ENCODE measurements at regions not wholly inside any gene's neighbourhood (a gene's known extent, or its start where the extent isn't known, plus 50 kb on each side); places are given as distances from the start of the nearest gene placed in this dataset.

DNA sequence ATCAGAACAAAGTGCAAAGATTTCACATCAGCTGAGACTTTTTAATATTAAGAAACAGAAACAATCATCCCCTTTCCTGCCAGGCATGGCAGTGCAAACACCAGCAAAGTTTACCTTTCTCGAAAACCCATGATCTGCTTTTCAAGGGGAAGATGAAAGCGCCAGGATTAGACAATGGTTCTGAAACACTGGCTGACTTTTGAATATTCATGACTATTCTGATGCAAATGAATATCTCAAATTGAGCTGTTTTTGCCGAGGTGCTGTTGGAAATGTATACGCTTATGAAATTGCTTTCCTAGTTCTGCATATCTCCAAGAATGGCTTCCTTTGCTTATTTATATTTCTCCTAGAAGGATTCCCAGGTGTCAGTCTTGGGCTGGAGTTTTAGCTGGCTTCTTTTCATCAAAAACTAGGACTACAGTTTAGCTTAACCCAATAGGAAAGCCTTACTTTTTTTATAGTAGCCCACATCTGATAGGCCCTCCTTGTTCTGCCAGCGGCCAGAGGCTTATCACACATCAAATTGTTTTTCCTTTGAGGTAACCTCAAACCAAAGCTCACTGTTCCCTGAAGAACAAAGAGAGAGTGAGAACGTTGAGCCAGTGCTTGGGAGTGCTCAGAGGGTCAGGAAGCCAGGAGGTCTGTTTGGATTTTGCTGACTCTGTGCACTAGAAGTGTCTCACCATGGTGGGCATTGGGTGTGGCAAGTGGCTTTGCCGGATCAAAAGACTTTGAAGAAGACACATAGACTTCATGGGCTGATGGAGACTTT, 74.0 kb upstream of the PLCL2 start:
- TF ChIP-seq, protein P1, sequence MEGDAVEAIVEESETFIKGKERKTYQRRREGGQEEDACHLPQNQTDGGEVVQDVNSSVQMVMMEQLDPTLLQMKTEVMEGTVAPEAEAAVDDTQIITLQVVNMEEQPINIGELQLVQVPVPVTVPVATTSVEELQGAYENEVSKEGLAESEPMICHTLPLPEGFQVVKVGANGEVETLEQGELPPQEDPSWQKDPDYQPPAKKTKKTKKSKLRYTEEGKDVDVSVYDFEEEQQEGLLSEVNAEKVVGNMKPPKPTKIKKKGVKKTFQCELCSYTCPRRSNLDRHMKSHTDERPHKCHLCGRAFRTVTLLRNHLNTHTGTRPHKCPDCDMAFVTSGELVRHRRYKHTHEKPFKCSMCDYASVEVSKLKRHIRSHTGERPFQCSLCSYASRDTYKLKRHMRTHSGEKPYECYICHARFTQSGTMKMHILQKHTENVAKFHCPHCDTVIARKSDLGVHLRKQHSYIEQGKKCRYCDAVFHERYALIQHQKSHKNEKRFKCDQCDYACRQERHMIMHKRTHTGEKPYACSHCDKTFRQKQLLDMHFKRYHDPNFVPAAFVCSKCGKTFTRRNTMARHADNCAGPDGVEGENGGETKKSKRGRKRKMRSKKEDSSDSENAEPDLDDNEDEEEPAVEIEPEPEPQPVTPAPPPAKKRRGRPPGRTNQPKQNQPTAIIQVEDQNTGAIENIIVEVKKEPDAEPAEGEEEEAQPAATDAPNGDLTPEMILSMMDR (IDR thresholded peaks at IDR 0.05; ENCODE audit: low read depth, low read length, missing control alignments): no peak
- no peak for DNase-seq (ENCODE audit: extremely low read depth, low read depth)
- H3K4me3 ChIP-seq (replicated peaks; ENCODE audit: low read depth, low read length): no peak overlapping the region

DNA sequence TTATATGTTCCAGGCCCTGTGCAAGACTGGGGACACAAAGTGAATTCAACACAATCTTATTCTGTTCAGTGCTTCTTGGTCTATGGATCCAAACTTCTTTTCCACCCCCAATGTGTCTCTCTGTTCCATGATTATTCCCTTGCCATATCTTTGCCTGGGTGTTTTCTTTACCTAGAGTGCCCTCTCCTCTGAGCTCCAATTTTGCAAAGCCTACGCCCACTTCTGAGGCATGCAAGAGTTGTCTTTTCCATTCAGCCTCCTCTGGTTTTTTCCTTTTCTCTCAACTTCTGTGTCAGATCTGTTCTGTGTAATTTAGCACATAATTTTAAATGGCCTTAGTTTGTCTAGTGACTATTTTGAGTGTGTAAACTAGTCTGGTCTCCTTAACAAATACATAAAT, 72.8 kb upstream of the PLCL2 start:
- H3K4me3 ChIP-seq (replicated peaks; ENCODE audit: low read depth, low read length): no peak overlapping the region
- TF ChIP-seq, protein P1 (IDR thresholded peaks at IDR 0.05; ENCODE audit: low read depth, low read length, missing control alignments): no peak
- DNase-seq (ENCODE audit: extremely low read depth, low read depth): no peak

DNA sequence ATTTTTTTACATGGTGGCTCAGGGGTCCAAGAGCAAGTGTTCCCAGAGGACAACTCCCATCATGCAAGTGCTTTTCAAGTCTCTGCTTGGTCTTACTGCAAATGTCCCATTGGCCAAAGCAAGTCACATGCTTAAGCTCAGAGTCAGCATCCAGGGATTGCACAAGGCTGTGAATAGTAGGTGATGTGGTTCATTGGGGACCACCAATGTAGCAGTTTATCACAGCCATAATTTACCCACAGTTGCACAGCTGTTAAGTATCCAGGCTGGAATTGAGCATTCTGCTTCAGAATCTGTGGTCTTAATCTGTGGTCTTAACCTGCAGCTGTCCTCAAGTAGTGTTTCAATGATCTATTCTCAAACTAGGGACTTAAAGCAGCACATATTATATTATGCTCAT, 71.4 kb upstream of the PLCL2 start:
- TF ChIP-seq, protein P1 (IDR thresholded peaks at IDR 0.05; ENCODE audit: low read depth, low read length, missing control alignments): no peak
- no peak overlapping the region for H3K4me3 ChIP-seq (replicated peaks; ENCODE audit: low read depth, low read length)
- DNase-seq (ENCODE audit: extremely low read depth, low read depth): no peak

DNA sequence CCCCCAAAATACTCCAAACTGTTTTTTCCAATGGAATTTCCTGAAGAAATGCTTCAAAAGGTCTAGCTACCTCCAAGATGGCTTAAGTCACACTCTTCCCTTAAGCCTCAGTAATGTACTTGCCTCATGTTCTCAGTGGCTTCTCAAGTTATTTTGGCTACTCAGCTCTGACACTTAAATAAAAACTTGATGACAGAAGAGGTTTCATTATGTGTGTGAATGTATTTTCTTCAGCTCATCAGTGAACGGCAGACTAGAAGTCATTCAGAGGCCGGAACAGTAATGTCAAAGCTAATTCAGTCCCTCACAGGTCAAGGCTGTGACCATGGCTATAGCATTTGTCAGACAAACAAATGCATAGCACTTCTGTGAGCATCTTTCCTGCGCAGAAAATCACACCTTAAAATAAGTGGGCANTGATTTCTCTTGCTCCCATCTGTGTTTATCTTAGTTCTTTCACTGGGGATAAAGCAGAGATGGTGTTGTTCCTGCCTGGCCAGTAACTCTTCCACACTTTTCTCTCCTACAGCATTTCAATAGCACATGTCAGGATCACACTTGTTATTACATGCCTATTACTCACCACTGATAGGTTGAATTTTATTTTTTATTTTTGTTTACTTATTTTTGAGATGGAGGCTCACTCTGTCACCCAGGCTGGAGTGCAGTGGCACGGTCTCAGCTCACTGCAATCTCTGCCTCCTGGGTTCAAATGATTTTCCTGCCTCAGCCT, 68.5 kb upstream of the PLCL2 start:
- DNase-seq (ENCODE audit: extremely low read depth, low read depth): no peak

DNA sequence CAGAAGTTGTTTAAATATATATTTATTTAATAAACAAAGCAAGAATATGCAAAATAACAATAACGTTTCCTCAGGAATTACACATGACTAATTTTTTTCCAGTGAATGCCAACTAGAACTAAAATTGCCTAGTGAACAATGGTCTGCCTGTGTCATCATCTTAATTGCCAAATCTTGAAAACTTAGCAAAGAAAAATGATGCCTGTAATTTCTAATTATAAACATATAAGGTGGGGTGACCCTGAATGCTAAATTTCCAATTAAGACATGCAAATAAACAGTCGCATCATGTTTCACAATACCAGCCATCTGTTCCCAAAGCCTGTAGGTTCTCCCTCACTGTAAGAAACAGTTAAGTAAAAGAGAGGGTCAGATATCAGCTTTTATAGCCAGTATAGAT, 67.6 kb upstream of the PLCL2 start:
- H3K4me3 ChIP-seq (replicated peaks; ENCODE audit: low read depth, low read length): no peak overlapping the region
- no peak for DNase-seq (ENCODE audit: extremely low read depth, low read depth)

More for the DNA sequence above, 68.5 kb upstream of the PLCL2 start:
- TF ChIP-seq, protein P1 (IDR thresholded peaks at IDR 0.05; ENCODE audit: low read depth, low read length, missing control alignments): no peak
- H3K4me3 ChIP-seq (replicated peaks; ENCODE audit: low read depth, low read length): no peak overlapping the region

DNA sequence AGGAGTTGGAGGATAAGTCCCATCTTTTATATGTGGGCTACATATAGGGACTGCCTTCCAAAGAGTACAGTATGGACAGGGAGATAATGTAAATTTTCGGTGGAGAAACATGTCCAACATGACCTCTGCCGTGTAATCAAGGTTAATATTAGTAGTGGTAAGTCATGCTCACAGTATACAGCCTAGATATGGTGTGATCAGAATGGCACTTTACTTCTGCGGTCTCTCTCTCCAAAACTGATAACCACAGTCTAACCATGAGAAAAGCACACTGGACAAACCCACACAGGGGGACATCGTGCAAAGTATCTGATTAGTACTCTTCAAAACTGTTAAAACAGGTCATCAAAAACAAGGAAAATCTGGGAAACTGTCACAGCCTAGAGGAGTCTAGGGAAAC, 66.6 kb upstream of the PLCL2 start:
- DNase-seq (ENCODE audit: extremely low read depth, low read depth): no peak
- TF ChIP-seq, protein P1 (IDR thresholded peaks at IDR 0.05; ENCODE audit: low read depth, low read length, missing control alignments): no peak
- no peak overlapping the region for H3K4me3 ChIP-seq (replicated peaks; ENCODE audit: low read depth, low read length)

More for the DNA sequence above, 67.6 kb upstream of the PLCL2 start:
- TF ChIP-seq, protein P1 (IDR thresholded peaks at IDR 0.05; ENCODE audit: low read depth, low read length, missing control alignments): no peak
